Neural progenitor cell (in vitro differentiated cells): ENCODE measurements at regions not wholly inside any gene's neighbourhood (a gene's known extent, or its start where the extent isn't known, plus 50 kb on each side); places are given as distances from the start of the nearest gene placed in this dataset.
"Not testable (repeated sequence)": the region's sequence is repeated elsewhere in the genome, so short reads cannot be mapped to it uniquely, and the experiment has no call there.

ENCODE experiments used
- CTCF ChIP-seq: fragments of 200-600 bp; sonication (generic); IDR thresholded peaks from 2 replicates; pipeline ENCODE4 v1.5.1; 2017; ENCODE audit warnings: antibody characterized with exemption, mild to moderate bottlenecking
- EZH2 ChIP-seq: fragments of 200-600 bp; sonication (generic); IDR thresholded peaks from 2 replicates; pipeline ENCODE4 v1.6.1; 2017; ENCODE audit warnings: antibody characterized with exemption, mild to moderate bottlenecking, moderate library complexity
- EZH2phosphoT487 ChIP-seq: fragments of 200-600 bp; sonication (generic); IDR thresholded peaks from 2 replicates; pipeline ENCODE4 v1.6.1; 2017; ENCODE audit warnings: antibody characterized with exemption

GRCh38 chr5:7265776-7266175 lies 130.2 kb upstream of the ADCY2 start:
- not testable (repeated sequence) for TF ChIP-seq CTCF, EZH2, EZH2phosphoT487
